A673 (cell line): ENCODE measurements at regions not wholly inside any gene's neighbourhood (a gene's known extent, or its start where the extent isn't known, plus 50 kb on each side); places are given as distances from the start of the nearest gene placed in this dataset.
"Not testable (repeated sequence)": the region's sequence is repeated elsewhere in the genome, so short reads cannot be mapped to it uniquely, and the experiment has no call there.

Experiments
- BruUV-seq: library from RNA; stranded (reverse); fragments of 400-500 nt; replicated peaks from 2 replicates; lab custom pipeline; 2021; lab: Mats Ljungman, UMichigan
- CTCF ChIA-PET: fragments of 300-600 bp; sonication (Branson Sonifier 250); formaldehyde crosslinking; loops from one replicate; lab custom pipeline; 2022; ENCODE audit warnings: antibody characterized with exemption; lab: Charles Lee
- POLR2A ChIA-PET: fragments of 300-600 bp; sonication (Branson Sonifier 250); formaldehyde crosslinking; loops from one replicate; lab custom pipeline; 2022; ENCODE audit warnings: antibody characterized with exemption; ENCODE audit not compliant: low non-redundant PET; lab: Charles Lee
- DNase-seq: peaks from one replicate; pipeline ENCODE4 v3.0.0-alpha.2; 2015; ENCODE audit warnings: low spot score
- H3K27ac ChIP-seq: fragments of 200-600 bp; sonication (generic); 2 replicates; pipeline ENCODE4 v1.5.1; 2016; ENCODE audit warnings: mixed run types, low read depth, mild to moderate bottlenecking, mixed read lengths, antibody characterized with exemption, low read length; ENCODE audit not compliant: poor library complexity, severe bottlenecking
- H3K27me3 ChIP-seq: fragments of 200-600 bp; sonication (generic); replicated peaks from 2 replicates; pipeline ENCODE4 v1.6.1; 2017; ENCODE audit warnings: mixed run types, low read depth, mild to moderate bottlenecking, mixed read lengths, antibody characterized with exemption, low read length; ENCODE audit not compliant: insufficient read depth, poor library complexity
- H3K36me3 ChIP-seq: fragments of 200-600 bp; sonication (generic); 2 replicates; pipeline ENCODE4 v1.6.1; 2016; ENCODE audit warnings: mixed run types, mild to moderate bottlenecking, mixed read lengths, antibody characterized with exemption, low read length; ENCODE audit not compliant: insufficient read depth, poor library complexity, severe bottlenecking
- H3K4me1 ChIP-seq: fragments of 200-600 bp; sonication (generic); 2 replicates; pipeline ENCODE4 v1.6.1; 2017; ENCODE audit warnings: mixed run types, mild to moderate bottlenecking, mixed read lengths, antibody characterized with exemption, low read length; ENCODE audit not compliant: insufficient read depth, poor library complexity, severe bottlenecking
- H3K4me3 ChIP-seq: fragments of 200-600 bp; sonication (generic); 2 replicates; pipeline ENCODE4 v1.5.1; 2016; ENCODE audit warnings: low read depth, mixed run types, mild to moderate bottlenecking, mixed read lengths, low read length; ENCODE audit not compliant: poor library complexity, severe bottlenecking
- H3K9me3 ChIP-seq: fragments of 200-600 bp; sonication (generic); 2 replicates; pipeline ENCODE4 v1.6.1; 2016; ENCODE audit warnings: mixed run types, low read depth, mild to moderate bottlenecking, mixed read lengths, antibody characterized with exemption, low read length; ENCODE audit not compliant: poor library complexity, severe bottlenecking
- CTCF ChIP-seq: fragments of 300-800, 200-600 bp; sonication (generic); conservative IDR thresholded peaks from 2 replicates; pipeline ENCODE4 v1.5.1; 2017; ENCODE audit warnings: low read depth, mild to moderate bottlenecking, antibody characterized with exemption, low read length, moderate library complexity, mixed read lengths
- EZH2 ChIP-seq: fragments of 200-600 bp; sonication (generic); IDR thresholded peaks from 2 replicates; pipeline ENCODE4 v1.6.1; 2017; ENCODE audit warnings: borderline replicate concordance, low read depth, mild to moderate bottlenecking, mixed read lengths, antibody characterized with exemption, low read length; ENCODE audit not compliant: poor library complexity, severe bottlenecking
- intact Hi-C: fragments of 100-400 bp; cut with micrococcal nuclease; formaldehyde crosslinking; loops from one replicate; pipeline ENCODE4 v1.10.0; 2022; ENCODE audit not compliant: unreplicated experiment

- intact Hi-C loops = no loop called here
- TF ChIP-seq CTCF (no peak), EZH2 (no peak)
- H3K4me1 ChIP-seq = no peaks in the 10 kb centered on the region
- BruUV-seq = no TSS peak
- H3K4me3 ChIP-seq = no peak overlapping the region
- peaks cover 64% of the 10 kb centered on the region for H3K27me3 ChIP-seq
- H3K9me3 ChIP-seq = no peaks in the 10 kb centered on the region
- no peaks in the 10 kb centered on the region for H3K36me3 ChIP-seq
- no peak for DNase-seq
- CTCF ChIA-PET = no interaction called here
- POLR2A ChIA-PET = no interaction called here
- no peak overlapping the region for H3K27ac ChIP-seq
Measured at GRCh38 chr10:2509081-2509531, 558.2 kb upstream of the PFKP start.

GRCh38 chr10:2501366-2501940, 565.9 kb upstream of the PFKP start:
- DNase-seq, CTCF ChIA-PET, BruUV-seq, intact Hi-C loops, H3K27ac ChIP-seq, H3K4me3 ChIP-seq, POLR2A ChIA-PET, H3K36me3 ChIP-seq, H3K9me3 ChIP-seq, H3K4me1 ChIP-seq: not testable (repeated sequence)
- peaks cover 89% of the 10 kb centered on the region for H3K27me3 ChIP-seq

- no peaks in the 10 kb centered on the region for H3K9me3 ChIP-seq
- no peaks in the 10 kb centered on the region for H3K36me3 ChIP-seq
- H3K27me3 ChIP-seq = peaks cover 55% of the 10 kb centered on the region
- intact Hi-C loops = no loop called here
- H3K4me1 ChIP-seq = no peaks in the 10 kb centered on the region
- ChIA-PET POLR2A (no interaction called here), CTCF (no interaction called here)
- BruUV-seq = no TSS peak
- H3K27ac ChIP-seq = no peak overlapping the region
- H3K4me3 ChIP-seq = no peak overlapping the region
- no peak for DNase-seq
- TF ChIP-seq EZH2 = no peak
- TF ChIP-seq CTCF = no peak
Measured at GRCh38 chr10:2494399-2494798, 572.9 kb upstream of the PFKP start.

- no peaks in the 10 kb centered on the region for H3K36me3 ChIP-seq
- ChIA-PET CTCF (interaction anchor here (0.5 kb wide), 1 partner anchor 1060 kb away, joined by 3 read pairs; no protein-coding TSS in a partner anchor), POLR2A (no interaction called here)
- peaks cover 4% of the 10 kb centered on the region for H3K4me1 ChIP-seq
- no peak for DNase-seq
- TF ChIP-seq CTCF (no peak), EZH2 (no peak)
- no TSS peak for BruUV-seq
- H3K27ac ChIP-seq = no peak overlapping the region
- no peak overlapping the region for H3K4me3 ChIP-seq
- intact Hi-C loops = no loop called here
- H3K27me3 ChIP-seq = peaks cover 58% of the 10 kb centered on the region
- H3K9me3 ChIP-seq = no peaks in the 10 kb centered on the region
Measured at GRCh38 chr10:2488446-2489005, 578.8 kb upstream of the PFKP start.
